ENCODE measurements at regions not wholly inside any gene's neighbourhood (a gene's known extent, or its start where the extent isn't known, plus 50 kb on each side); places are given as distances from the start of the nearest gene placed in this dataset.

DNA sequence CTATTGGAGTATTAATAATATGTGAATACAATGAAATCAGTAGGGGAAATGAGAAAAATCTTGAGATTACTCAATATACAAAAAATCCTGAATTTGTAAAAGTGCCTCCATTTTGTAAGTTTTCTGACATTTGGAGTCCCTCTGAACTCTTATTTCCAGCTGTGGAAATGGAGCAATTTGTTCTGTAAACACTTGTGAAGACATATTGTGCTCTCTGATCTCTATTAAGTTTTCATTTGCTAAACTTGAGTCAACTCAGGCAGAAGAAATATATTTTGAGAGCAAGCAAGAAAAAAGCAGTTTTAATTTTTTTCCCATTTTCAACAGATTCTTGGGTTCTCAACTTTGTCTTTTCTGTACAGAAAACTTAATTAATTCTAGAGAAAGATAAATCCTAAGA lies 51.4 kb upstream of the PCDH18 start:
- FAIRE-seq, result no peak
- no peak for DNase-seq (ENCODE audit: insufficient read length, low spot score)
- TF ChIP-seq POLR2AphosphoS5 (IDR thresholded peaks at IDR 0.05; ENCODE audit: low read depth, low read length) (no peak), POU2F2 (IDR thresholded peaks at IDR 0.05; ENCODE audit: low read depth, low read length) (no peak), SPI1 (IDR thresholded peaks at IDR 0.05; ENCODE audit: low read depth, low read length) (no peak), POLR2A (IDR thresholded peaks at IDR 0.05; ENCODE audit: low read depth, low read length) (no peak), TAF1 (IDR thresholded peaks at IDR 0.05; ENCODE audit: low read depth, low read length) (no peak), PAX5 (IDR thresholded peaks at IDR 0.05; ENCODE audit: insufficient read depth, low read length, severe bottlenecking) (no peak)

Measured in GM12891 (cell line).